ENCODE measurements at regions not wholly inside any gene's neighbourhood (a gene's known extent, or its start where the extent isn't known, plus 50 kb on each side); places are given as distances from the start of the nearest gene placed in this dataset.

- no peak overlapping the region for H3K4me3 ChIP-seq
- no peaks in the 10 kb centered on the region for H3K9me3 ChIP-seq
- H3K36me3 ChIP-seq (ENCODE audit: insufficient read depth in 1 of 2, low read depth in 1 of 2): no peaks in the 10 kb centered on the region
- DNase-seq (no peak), ATAC-seq (no peak)
- no peak overlapping the region for H3K27ac ChIP-seq
- intact Hi-C loops (cut with DNase I): no loop called here
- no peak for TF ChIP-seq CTCF (IDR thresholded peaks at IDR 0.05)
- H3K4me1 ChIP-seq: no peaks in the 10 kb centered on the region
- 78% methylated on average over 3 of the region's 3 CpGs for WGBS, 3 donors
- no peaks in the 10 kb centered on the region for H3K27me3 ChIP-seq (ENCODE audit: insufficient read depth in 3 of 3, low read length in 2 of 3)
These were observed 195.6 kb upstream of the ETAA1 start for GRCh38 chr2:67201521-67201920.

- 94 to 95% (median 95%) methylated on average over 1 of the region's 1 CpG for WGBS, 3 donors
- H3K4me3 ChIP-seq: no peak overlapping the region
- DNase-seq (no peak), ATAC-seq (no peak)
- H3K27ac ChIP-seq: no peak overlapping the region
- intact Hi-C loops (cut with DNase I): no loop called here
- no peaks in the 10 kb centered on the region for H3K4me1 ChIP-seq
- no peaks in the 10 kb centered on the region for H3K36me3 ChIP-seq (ENCODE audit: insufficient read depth in 1 of 2, low read depth in 1 of 2)
- no peaks in the 10 kb centered on the region for H3K27me3 ChIP-seq (ENCODE audit: insufficient read depth in 3 of 3, low read length in 2 of 3)
- no peaks in the 10 kb centered on the region for H3K9me3 ChIP-seq
- TF ChIP-seq CTCF (IDR thresholded peaks at IDR 0.05): no peak
These were observed 192.8 kb upstream of the ETAA1 start for GRCh38 chr2:67204349-67204748.

GRCh38 chr2:67208887-67209500, 188.1 kb upstream of the ETAA1 start:
- intact Hi-C loops (cut with DNase I): no loop called here
- no peaks in the 10 kb centered on the region for H3K27me3 ChIP-seq (ENCODE audit: insufficient read depth in 3 of 3, low read length in 2 of 3)
- 73 to 77% (median 73%) methylated on average over 3 of the region's 3 CpGs for WGBS, 3 donors

GRCh38 chr2:67210430-67210829, 186.7 kb upstream of the ETAA1 start:
- H3K4me1 ChIP-seq: no peaks in the 10 kb centered on the region
- TF ChIP-seq CTCF (IDR thresholded peaks at IDR 0.05): no peak
- WGBS, 3 donors: 58 to 83% (median 69%) methylated on average over 4 of the region's 4 CpGs
- ATAC-seq: no peak
- H3K27me3 ChIP-seq (ENCODE audit: insufficient read depth in 3 of 3, low read length in 2 of 3): no peaks in the 10 kb centered on the region
- no peaks in the 10 kb centered on the region for H3K36me3 ChIP-seq (ENCODE audit: insufficient read depth in 1 of 2, low read depth in 1 of 2)
- intact Hi-C loops (cut with DNase I): no loop called here
- H3K9me3 ChIP-seq: no peaks in the 10 kb centered on the region
- no peak overlapping the region for H3K27ac ChIP-seq
- H3K4me3 ChIP-seq: no peak overlapping the region
- DNase-seq: no peak

More at GRCh38 chr2:67208887-67209500, 188.1 kb upstream of the ETAA1 start:
- DNase-seq (no peak), ATAC-seq (no peak)
- Histone ChIP-seq H3K27ac (no peak overlapping the region), H3K4me1 (no peaks in the 10 kb centered on the region), H3K4me3 (no peak overlapping the region), H3K9me3 (no peaks in the 10 kb centered on the region), H3K36me3 (ENCODE audit: insufficient read depth in 1 of 2, low read depth in 1 of 2) (no peaks in the 10 kb centered on the region)
- TF ChIP-seq CTCF (IDR thresholded peaks at IDR 0.05): no peak

GRCh38 chr2:67212203-67212602, 184.9 kb upstream of the ETAA1 start:
- Histone ChIP-seq H3K4me1 (no peaks in the 10 kb centered on the region), H3K27ac (no peak overlapping the region), H3K27me3 (ENCODE audit: insufficient read depth in 3 of 3, low read length in 2 of 3) (no peaks in the 10 kb centered on the region), H3K36me3 (ENCODE audit: insufficient read depth in 1 of 2, low read depth in 1 of 2) (no peaks in the 10 kb centered on the region), H3K4me3 (no peak overlapping the region), H3K9me3 (no peaks in the 10 kb centered on the region)
- DNase-seq (no peak), ATAC-seq (no peak)
- WGBS, 3 donors: 52 to 69% (median 67%) methylated on average over 1 of the region's 1 CpG
- TF ChIP-seq CTCF (IDR thresholded peaks at IDR 0.05): no peak
- intact Hi-C loops (cut with DNase I): no loop called here

Data from psoas muscle (tissue), 7 donors.